Tibial nerve (tissue), 4 donors: ENCODE measurements at regions not wholly inside any gene's neighbourhood (a gene's known extent, or its start where the extent isn't known, plus 50 kb on each side); places are given as distances from the start of the nearest gene placed in this dataset.

Experiments used
- DNase-seq, 2 donors: peaks; one replicate each; pipeline ENCODE4 v3.0.0-alpha.2; 2019; ENCODE audit warnings: low spot score in 2 of 2
- H3K27ac ChIP-seq, 4 donors: fragments of 200-600 bp; sonication (generic) in 3 of 4; one replicate each; pipeline ENCODE4 v1.5.1; 2017 to 2019; ENCODE audit warnings: mild to moderate bottlenecking in 1 of 4
- H3K27me3 ChIP-seq, 2 donors: fragments of 200-600 bp; sonication (generic) in 1 of 2; one replicate each; pipeline versions ENCODE4 v1.5.1 to v1.6.0; 2017 to 2019
- H3K36me3 ChIP-seq, 3 donors: fragments of 200-600 bp; sonication (generic); one replicate each; pipeline ENCODE4 v1.5.1; 2018 to 2019
- H3K4me1 ChIP-seq, 4 donors: fragments of 200-600 bp; sonication (generic) in 3 of 4; one replicate each; pipeline ENCODE4 v1.5.1; 2017 to 2019
- H3K4me3 ChIP-seq, 4 donors: fragments of 200-600 bp; sonication (generic) in 3 of 4; one replicate each; pipeline ENCODE4 v1.5.1; 2017 to 2019; ENCODE audit warnings: mild to moderate bottlenecking in 1 of 4, moderate library complexity in 1 of 4
- H3K9me3 ChIP-seq, 4 donors: fragments of 200-600 bp; sonication (generic) in 3 of 4; one replicate each; pipeline ENCODE4 v1.5.1; 2017 to 2019
- CTCF ChIP-seq, 5 experiments: fragments of 200-600 bp in 3 of 5; fragments of 450-650 bp in 2 of 5; sonication (generic) in 3 of 5; IDR thresholded peaks; one replicate each; pipeline ENCODE4 v1.5.1; 2016 to 2019; ENCODE audit warnings: antibody characterized with exemption in 5 of 5, mild to moderate bottlenecking in 3 of 5, moderate library complexity in 2 of 5
- EP300 ChIP-seq, 2 donors: sonication (generic); formaldehyde crosslinking; IDR thresholded peaks; one replicate each; pipeline ENCODE4 v1.6.1; 2017; ENCODE audit warnings: antibody characterized with exemption in 2 of 2, mild to moderate bottlenecking in 1 of 2
- POLR2A ChIP-seq, 2 donors: fragments of 450-650 bp; IDR thresholded peaks; one replicate each; pipeline ENCODE4 v1.6.1; 2017; ENCODE audit warnings: antibody characterized with exemption in 2 of 2, mild to moderate bottlenecking in 2 of 2, moderate library complexity in 2 of 2
- WGBS, 2 donors: methylation state at CpG; one replicate each; pipeline ENCODE4 v1.1.5; 2018; 5-methylcytosine and 5-hydroxymethylcytosine counted together

- DNase-seq = no peak
- TF ChIP-seq POLR2A (IDR thresholded peaks at IDR 0.05) = no peak
- TF ChIP-seq CTCF (IDR thresholded peaks at IDR 0.05) = no peak
- TF ChIP-seq EP300 (IDR thresholded peaks at IDR 0.05) = no peak
- H3K9me3 ChIP-seq = peaks cover 0 to 14% (median 0%) of the 10 kb centered on the region in 4 donors
- H3K4me3 ChIP-seq = no peak overlapping the region
- no peak overlapping the region for H3K27ac ChIP-seq
- 66 to 78% methylated on average over 6 of the region's 6 CpGs for WGBS, 2 donors
- H3K27me3 ChIP-seq = no peaks in the 10 kb centered on the region
- H3K4me1 ChIP-seq = no peaks in the 10 kb centered on the region
- no peaks in the 10 kb centered on the region for H3K36me3 ChIP-seq
Measured at GRCh38 chr18:76137216-76137615, 357.8 kb downstream of the ZNF516 start.

GRCh38 chr18:76136701-76137100 is 358.3 kb downstream of the ZNF516 start:
- no peaks in the 10 kb centered on the region for H3K4me1 ChIP-seq
- no peaks in the 10 kb centered on the region for H3K36me3 ChIP-seq
- TF ChIP-seq POLR2A (IDR thresholded peaks at IDR 0.05) = no peak
- TF ChIP-seq CTCF (IDR thresholded peaks at IDR 0.05) = no peak
- TF ChIP-seq EP300 (IDR thresholded peaks at IDR 0.05) = no peak
- H3K9me3 ChIP-seq = peaks cover 0 to 14% (median 0%) of the 10 kb centered on the region in 4 donors
- H3K4me3 ChIP-seq = no peak overlapping the region
- H3K27me3 ChIP-seq = no peaks in the 10 kb centered on the region
- WGBS, 2 donors = 90 to 92% methylated on average over 10 of the region's 10 CpGs
- H3K27ac ChIP-seq = no peak overlapping the region
- no peak for DNase-seq

DNA sequence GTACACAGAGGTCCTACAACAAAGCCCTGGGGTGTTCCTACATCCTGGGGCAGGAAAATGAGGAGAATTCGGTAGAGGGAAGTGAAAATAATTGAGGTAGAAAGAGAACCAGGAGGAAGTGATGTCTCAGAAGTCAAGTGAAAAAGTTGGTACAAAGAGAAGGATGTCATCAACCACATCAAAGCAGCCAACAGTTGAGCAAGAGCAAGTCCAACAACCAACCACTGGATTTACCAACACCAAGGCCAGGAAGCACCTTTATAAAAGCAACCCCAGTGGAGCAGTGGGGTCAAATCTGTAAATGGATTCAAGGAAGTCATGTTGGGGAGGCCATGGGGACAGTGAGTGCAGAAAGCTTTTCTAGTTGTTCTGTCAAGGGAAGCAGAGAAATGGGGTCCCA is 360.4 kb downstream of the ZNF516 start:
- H3K4me3 ChIP-seq = no peak overlapping the region
- peaks cover 0 to 14% (median 0%) of the 10 kb centered on the region in 4 donors for H3K9me3 ChIP-seq
- 64 to 76% methylated on average over 1 of the region's 1 CpG for WGBS, 2 donors
- no peak for DNase-seq
- no peaks in the 10 kb centered on the region for H3K36me3 ChIP-seq
- H3K27me3 ChIP-seq = no peaks in the 10 kb centered on the region
- TF ChIP-seq EP300 (IDR thresholded peaks at IDR 0.05) (no peak), POLR2A (IDR thresholded peaks at IDR 0.05) (no peak), CTCF (IDR thresholded peaks at IDR 0.05) (no peak)
- no peak overlapping the region for H3K27ac ChIP-seq
- no peaks in the 10 kb centered on the region for H3K4me1 ChIP-seq

- H3K36me3 ChIP-seq = no peaks in the 10 kb centered on the region
- no peak for TF ChIP-seq EP300 (IDR thresholded peaks at IDR 0.05)
- no peak for TF ChIP-seq CTCF (IDR thresholded peaks at IDR 0.05)
- no peak for TF ChIP-seq POLR2A (IDR thresholded peaks at IDR 0.05)
- no peak overlapping the region for H3K4me3 ChIP-seq
- peaks cover 0 to 14% (median 0%) of the 10 kb centered on the region in 4 donors for H3K9me3 ChIP-seq
- no peaks in the 10 kb centered on the region for H3K4me1 ChIP-seq
- H3K27me3 ChIP-seq = no peaks in the 10 kb centered on the region
- WGBS, 2 donors = 88 to 95% methylated on average over 1 of the region's 1 CpG
- DNase-seq = no peak
- H3K27ac ChIP-seq = no peak overlapping the region
Measured at GRCh38 chr18:76133873-76134272, 361.2 kb downstream of the ZNF516 start.

GRCh38 chr18:76131738-76132137 is 363.3 kb downstream of the ZNF516 start:
- DNase-seq = no peak
- Histone ChIP-seq H3K36me3 (no peaks in the 10 kb centered on the region), H3K27ac (peak overlapping the region in 1 of 4 donors; percentile 28), H3K4me1 (no peaks in the 10 kb centered on the region), H3K9me3 (peaks cover 0 to 14% (median 0%) of the 10 kb centered on the region in 4 donors), H3K27me3 (no peaks in the 10 kb centered on the region), H3K4me3 (no peak overlapping the region)
- TF ChIP-seq CTCF (IDR thresholded peaks at IDR 0.05) (no peak), POLR2A (IDR thresholded peaks at IDR 0.05) (no peak), EP300 (IDR thresholded peaks at IDR 0.05) (no peak)
- WGBS, 2 donors = 85 to 86% methylated on average over 1 of the region's 1 CpG
